ENCODE measurements at regions not wholly inside any gene's neighbourhood (a gene's known extent, or its start where the extent isn't known, plus 50 kb on each side); places are given as distances from the start of the nearest gene placed in this dataset.

- Histone ChIP-seq H3K36me3 (ENCODE audit: control insufficient read depth, insufficient read depth, low read length) (no peaks in the 10 kb centered on the region), H3K27ac (ENCODE audit: low read length) (no peak overlapping the region), H3K4me3 (ENCODE audit: low read depth in 2 of 2, low read length in 2 of 2) (no peak overlapping the region), H3K9me3 (ENCODE audit: control insufficient read depth, insufficient read depth, low read depth, low read length) (no peaks in the 10 kb centered on the region), H3K27me3 (ENCODE audit: control insufficient read depth, insufficient read depth, low read length) (no peaks in the 10 kb centered on the region), H3K4me1 (ENCODE audit: control insufficient read depth, insufficient read depth, low read length) (no peaks in the 10 kb centered on the region)
- POLR2A ChIA-PET = no interaction called here
- intact Hi-C loops (cut with micrococcal nuclease; ENCODE audit: unreplicated experiment) (no loop called here), in situ Hi-C loops (cut with HindIII; ENCODE audit: low pct_unique_long_range_greater_than_20kb, low sequenced_read_pairs) (no loop called here)
- TF ChIP-seq POLR2AphosphoS5 (IDR thresholded peaks at IDR 0.05; ENCODE audit: low read depth, low read length) (no peak), REST (IDR thresholded peaks at IDR 0.05; ENCODE audit: insufficient read depth in 1 of 2, low read depth in 2 of 2, low read length in 1 of 2) (no peak), SIN3A (IDR thresholded peaks at IDR 0.05; ENCODE audit: borderline replicate concordance, insufficient read depth, low read depth, low read length) (no peak), TCF7L2 (IDR thresholded peaks at IDR 0.05; ENCODE audit: low read depth, low read length) (no peak), CTCF (IDR thresholded peaks at IDR 0.05) (no peak)
- no TSS peak for BruUV-seq (replicated peaks)
- DNase-seq (ENCODE audit: low read depth, low spot score) (no peak), ATAC-seq (no peak)
- CTCF ChIA-PET = no interaction called here
Observed at GRCh38 chr2:236399409-236399808, 135.2 kb upstream of the ASB18 start.

- Histone ChIP-seq H3K4me1 (ENCODE audit: control insufficient read depth, insufficient read depth, low read length) (no peaks in the 10 kb centered on the region), H3K27me3 (ENCODE audit: control insufficient read depth, insufficient read depth, low read length) (no peaks in the 10 kb centered on the region), H3K4me3 (ENCODE audit: low read depth in 2 of 2, low read length in 2 of 2) (no peak overlapping the region), H3K9me3 (ENCODE audit: control insufficient read depth, insufficient read depth, low read depth, low read length) (no peaks in the 10 kb centered on the region), H3K36me3 (ENCODE audit: control insufficient read depth, insufficient read depth, low read length) (no peaks in the 10 kb centered on the region), H3K27ac (ENCODE audit: low read length) (no peak overlapping the region)
- ATAC-seq (no peak), DNase-seq (ENCODE audit: low read depth, low spot score) (no peak)
- intact Hi-C loops (cut with micrococcal nuclease; ENCODE audit: unreplicated experiment) (no loop called here), in situ Hi-C loops (cut with HindIII; ENCODE audit: low pct_unique_long_range_greater_than_20kb, low sequenced_read_pairs) (no loop called here)
- POLR2A ChIA-PET = no interaction called here
- CTCF ChIA-PET = no interaction called here
- TF ChIP-seq TCF7L2 (IDR thresholded peaks at IDR 0.05; ENCODE audit: low read depth, low read length) (no peak), POLR2AphosphoS5 (IDR thresholded peaks at IDR 0.05; ENCODE audit: low read depth, low read length) (no peak), CTCF (IDR thresholded peaks at IDR 0.05) (no peak), SIN3A (IDR thresholded peaks at IDR 0.05; ENCODE audit: borderline replicate concordance, insufficient read depth, low read depth, low read length) (no peak), REST (IDR thresholded peaks at IDR 0.05; ENCODE audit: insufficient read depth in 1 of 2, low read depth in 2 of 2, low read length in 1 of 2) (no peak)
- BruUV-seq (replicated peaks) = no TSS peak
Observed at GRCh38 chr2:236400046-236400574, 135.9 kb upstream of the ASB18 start.
